ENCODE measurements at regions not wholly inside any gene's neighbourhood (a gene's known extent, or its start where the extent isn't known, plus 50 kb on each side); places are given as distances from the start of the nearest gene placed in this dataset.
"Not testable (repeated sequence)": the region's sequence is repeated elsewhere in the genome, so short reads cannot be mapped to it uniquely, and the experiment has no call there.

DNA sequence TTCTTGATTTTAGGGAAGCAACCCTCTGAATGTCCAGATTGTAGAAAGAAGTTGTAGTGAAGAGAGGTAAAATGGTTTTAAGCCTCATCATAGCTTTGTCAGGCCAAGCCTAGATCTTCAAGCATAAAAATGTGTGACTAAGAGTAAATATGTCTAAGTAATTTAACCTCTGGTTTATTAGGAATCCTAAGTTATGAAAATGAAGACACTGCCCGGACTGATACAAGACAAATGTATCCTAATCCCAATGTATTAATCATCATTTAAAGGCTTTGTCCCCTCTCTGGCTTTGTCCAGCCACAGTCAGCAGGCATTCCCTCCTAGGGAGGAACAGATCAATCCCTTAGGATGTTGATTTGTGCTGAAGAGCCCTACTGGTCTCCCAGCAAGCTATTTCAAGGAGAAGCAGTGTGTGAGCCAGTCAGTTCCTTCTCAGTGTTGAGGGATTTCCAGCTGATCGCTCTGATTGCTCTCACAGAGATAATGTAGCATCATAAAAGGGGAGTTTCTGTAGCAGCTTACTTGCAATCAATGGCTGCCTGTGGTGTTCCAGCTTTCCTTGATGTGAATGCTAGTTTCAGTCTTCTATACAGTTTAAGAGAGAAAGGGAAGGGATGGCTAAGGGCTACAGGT is 796.1 kb downstream of the EPHA4 start:
- H2AFZ ChIP-seq (ENCODE audit: low read length): no peak overlapping the region
- H3F3A ChIP-seq (ENCODE audit: insufficient read depth, low read length): no peaks in the 10 kb centered on the region
- H3K27ac ChIP-seq (ENCODE audit: low read depth, low read length, poor library complexity, severe bottlenecking): no peak overlapping the region
- TF ChIP-seq EZH2 (IDR thresholded peaks at IDR 0.05; ENCODE audit: borderline replicate concordance, low read length): no peak
- TF ChIP-seq, protein P1, sequence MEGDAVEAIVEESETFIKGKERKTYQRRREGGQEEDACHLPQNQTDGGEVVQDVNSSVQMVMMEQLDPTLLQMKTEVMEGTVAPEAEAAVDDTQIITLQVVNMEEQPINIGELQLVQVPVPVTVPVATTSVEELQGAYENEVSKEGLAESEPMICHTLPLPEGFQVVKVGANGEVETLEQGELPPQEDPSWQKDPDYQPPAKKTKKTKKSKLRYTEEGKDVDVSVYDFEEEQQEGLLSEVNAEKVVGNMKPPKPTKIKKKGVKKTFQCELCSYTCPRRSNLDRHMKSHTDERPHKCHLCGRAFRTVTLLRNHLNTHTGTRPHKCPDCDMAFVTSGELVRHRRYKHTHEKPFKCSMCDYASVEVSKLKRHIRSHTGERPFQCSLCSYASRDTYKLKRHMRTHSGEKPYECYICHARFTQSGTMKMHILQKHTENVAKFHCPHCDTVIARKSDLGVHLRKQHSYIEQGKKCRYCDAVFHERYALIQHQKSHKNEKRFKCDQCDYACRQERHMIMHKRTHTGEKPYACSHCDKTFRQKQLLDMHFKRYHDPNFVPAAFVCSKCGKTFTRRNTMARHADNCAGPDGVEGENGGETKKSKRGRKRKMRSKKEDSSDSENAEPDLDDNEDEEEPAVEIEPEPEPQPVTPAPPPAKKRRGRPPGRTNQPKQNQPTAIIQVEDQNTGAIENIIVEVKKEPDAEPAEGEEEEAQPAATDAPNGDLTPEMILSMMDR (IDR thresholded peaks at IDR 0.05; ENCODE audit: low read length): no peak
- no peaks in the 10 kb centered on the region for H3K9me3 ChIP-seq (ENCODE audit: low read length)
- H3K9ac ChIP-seq (ENCODE audit: low read length): no peak overlapping the region
- no peaks in the 10 kb centered on the region for H3K36me3 ChIP-seq (ENCODE audit: insufficient read depth, low read length)
- H3K79me2 ChIP-seq (ENCODE audit: insufficient read depth, low read length): no peaks in the 10 kb centered on the region
- H3K9me2 ChIP-seq (ENCODE audit: low read depth, low read length): no peaks in the 10 kb centered on the region
- H3K4me2 ChIP-seq (ENCODE audit: low read length): no peak overlapping the region
- H3K4me1 ChIP-seq (ENCODE audit: insufficient read depth, low read length, severe bottlenecking): no peaks in the 10 kb centered on the region
- H4K20me1 ChIP-seq (ENCODE audit: insufficient read depth, low read length): no peaks in the 10 kb centered on the region
- H3K4me3 ChIP-seq (ENCODE audit: low read depth, low read length, poor library complexity, severe bottlenecking): no peak overlapping the region
- no peaks in the 10 kb centered on the region for H3K27me3 ChIP-seq (ENCODE audit: insufficient read depth, low read length)

DNA sequence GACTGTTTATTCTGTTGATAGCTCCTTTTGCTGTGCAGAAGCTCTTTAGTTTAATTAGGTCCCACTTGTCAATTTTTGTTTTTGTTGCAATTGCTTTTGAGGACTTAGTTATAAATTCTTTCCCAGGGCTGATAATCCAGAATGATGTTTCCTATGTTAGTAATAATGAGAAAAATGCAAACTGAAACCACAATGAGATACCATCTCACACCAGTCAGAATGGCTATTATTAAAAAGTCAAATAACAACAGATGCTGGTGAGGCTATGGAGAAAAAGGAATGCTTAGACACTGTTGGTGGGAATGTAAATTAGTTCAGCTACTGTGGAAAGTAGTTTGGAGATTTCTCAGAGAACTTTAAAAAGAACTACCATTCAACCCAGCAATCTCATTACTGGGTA is 793.0 kb downstream of the EPHA4 start:
- H3F3A ChIP-seq (ENCODE audit: insufficient read depth, low read length); H3K4me2 ChIP-seq (ENCODE audit: low read length); H3K9me3 ChIP-seq (ENCODE audit: low read length); H2AFZ ChIP-seq (ENCODE audit: low read length); H3K9ac ChIP-seq (ENCODE audit: low read length); H3K4me1 ChIP-seq (ENCODE audit: insufficient read depth, low read length, severe bottlenecking); H4K20me1 ChIP-seq (ENCODE audit: insufficient read depth, low read length); H3K9me2 ChIP-seq (ENCODE audit: low read depth, low read length); H3K36me3 ChIP-seq (ENCODE audit: insufficient read depth, low read length); H3K79me2 ChIP-seq (ENCODE audit: insufficient read depth, low read length); H3K4me3 ChIP-seq (ENCODE audit: low read depth, low read length, poor library complexity, severe bottlenecking); H3K27ac ChIP-seq (ENCODE audit: low read depth, low read length, poor library complexity, severe bottlenecking); H3K27me3 ChIP-seq (ENCODE audit: insufficient read depth, low read length): not testable (repeated sequence)

DNA sequence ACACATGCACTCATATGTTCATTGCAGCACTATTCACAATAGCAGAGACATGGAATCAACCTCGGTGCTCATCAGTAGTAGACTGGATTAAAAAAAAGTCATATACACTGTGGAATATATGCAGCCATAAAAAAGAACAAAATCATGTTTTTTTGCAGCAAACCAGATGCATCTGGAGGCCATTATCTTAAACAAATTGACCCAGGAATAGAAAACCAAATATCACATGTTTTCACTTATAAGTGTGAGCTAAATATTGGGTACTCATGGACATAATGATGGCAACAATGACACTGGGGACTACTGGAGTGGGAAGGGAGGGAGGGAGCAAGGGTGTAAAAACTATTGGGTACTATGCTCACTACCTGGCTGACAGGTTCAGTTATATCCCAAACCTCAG is 792.6 kb downstream of the EPHA4 start:
- H3K27me3 ChIP-seq (ENCODE audit: insufficient read depth, low read length): no peaks in the 10 kb centered on the region
- no peaks in the 10 kb centered on the region for H3K9me2 ChIP-seq (ENCODE audit: low read depth, low read length)
- no peaks in the 10 kb centered on the region for H3K4me1 ChIP-seq (ENCODE audit: insufficient read depth, low read length, severe bottlenecking)
- no peak overlapping the region for H3K9ac ChIP-seq (ENCODE audit: low read length)
- H3K36me3 ChIP-seq (ENCODE audit: insufficient read depth, low read length): no peaks in the 10 kb centered on the region
- H3K27ac ChIP-seq (ENCODE audit: low read depth, low read length, poor library complexity, severe bottlenecking): no peak overlapping the region
- H2AFZ ChIP-seq (ENCODE audit: low read length): no peak overlapping the region
- no peaks in the 10 kb centered on the region for H3F3A ChIP-seq (ENCODE audit: insufficient read depth, low read length)
- TF ChIP-seq, protein P1 (IDR thresholded peaks at IDR 0.05; ENCODE audit: low read length): no peak
- no peak for TF ChIP-seq EZH2 (IDR thresholded peaks at IDR 0.05; ENCODE audit: borderline replicate concordance, low read length)
- no peaks in the 10 kb centered on the region for H3K79me2 ChIP-seq (ENCODE audit: insufficient read depth, low read length)
- H3K4me3 ChIP-seq (ENCODE audit: low read depth, low read length, poor library complexity, severe bottlenecking): no peak overlapping the region
- H3K4me2 ChIP-seq (ENCODE audit: low read length): no peak overlapping the region
- H3K9me3 ChIP-seq (ENCODE audit: low read length): no peaks in the 10 kb centered on the region
- no peaks in the 10 kb centered on the region for H4K20me1 ChIP-seq (ENCODE audit: insufficient read depth, low read length)

DNA sequence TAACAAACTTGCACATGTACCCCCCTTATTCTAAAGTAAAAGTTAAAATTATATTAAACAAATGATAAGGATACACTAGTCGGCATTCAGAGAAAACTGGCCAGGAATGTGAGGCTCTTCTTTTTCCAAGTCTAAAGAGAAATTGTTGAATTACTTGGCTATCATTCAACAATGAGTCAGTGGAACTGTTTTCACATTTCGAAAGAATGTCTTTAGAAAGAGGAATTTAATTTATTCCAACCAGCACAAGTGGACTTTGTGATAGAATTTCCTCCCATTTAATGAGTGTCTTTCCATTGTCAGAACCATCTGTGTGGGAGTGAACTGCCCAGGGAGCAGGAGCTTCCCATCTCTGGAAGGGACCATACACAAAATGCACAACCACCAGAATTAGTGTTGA is 792.2 kb downstream of the EPHA4 start:
- Histone ChIP-seq H3K9me2 (ENCODE audit: low read depth, low read length) (no peaks in the 10 kb centered on the region), H3K27me3 (ENCODE audit: insufficient read depth, low read length) (no peaks in the 10 kb centered on the region), H4K20me1 (ENCODE audit: insufficient read depth, low read length) (no peaks in the 10 kb centered on the region), H3K27ac (ENCODE audit: low read depth, low read length, poor library complexity, severe bottlenecking) (no peak overlapping the region), H2AFZ (ENCODE audit: low read length) (no peak overlapping the region), H3K9me3 (ENCODE audit: low read length) (no peaks in the 10 kb centered on the region), H3F3A (ENCODE audit: insufficient read depth, low read length) (no peaks in the 10 kb centered on the region), H3K4me3 (ENCODE audit: low read depth, low read length, poor library complexity, severe bottlenecking) (no peak overlapping the region), H3K79me2 (ENCODE audit: insufficient read depth, low read length) (no peaks in the 10 kb centered on the region), H3K4me1 (ENCODE audit: insufficient read depth, low read length, severe bottlenecking) (no peaks in the 10 kb centered on the region), H3K4me2 (ENCODE audit: low read length) (no peak overlapping the region), H3K9ac (ENCODE audit: low read length) (no peak overlapping the region), H3K36me3 (ENCODE audit: insufficient read depth, low read length) (no peaks in the 10 kb centered on the region)
- TF ChIP-seq EZH2 (IDR thresholded peaks at IDR 0.05; ENCODE audit: borderline replicate concordance, low read length): no peak
- TF ChIP-seq, protein P1 (IDR thresholded peaks at IDR 0.05; ENCODE audit: low read length): no peak

Measured in OCI-LY1 (cell line).